Upper lobe of left lung (tissue), 4 donors: ENCODE measurements at regions not wholly inside any gene's neighbourhood (a gene's known extent, or its start where the extent isn't known, plus 50 kb on each side); places are given as distances from the start of the nearest gene placed in this dataset.
"Not testable (repeated sequence)": the region's sequence is repeated elsewhere in the genome, so short reads cannot be mapped to it uniquely, and the experiment has no call there.

Experiments used
- CTCF ChIP-seq, 6 experiments: fragments of 450-650 bp in 4 of 6; fragments of 200-600 bp in 2 of 6; sonication (generic) in 2 of 6; IDR thresholded peaks; one replicate each; pipeline ENCODE4 v1.5.1; 2016 to 2019; ENCODE audit warnings: antibody characterized with exemption in 6 of 6
- EP300 ChIP-seq, 4 donors: sonication (generic); formaldehyde crosslinking; IDR thresholded peaks; one replicate each; pipeline ENCODE4 v1.5.1; 2017; ENCODE audit warnings: antibody characterized with exemption in 4 of 4, control low read depth in 2 of 4
- POLR2A ChIP-seq, 4 donors: fragments of 450-650 bp; IDR thresholded peaks; one replicate each; pipeline ENCODE4 v1.5.1; 2016 to 2017; ENCODE audit warnings: antibody characterized with exemption in 4 of 4, mild to moderate bottlenecking in 2 of 4

GRCh38 chr11:89648232-89648631 is 61.9 kb upstream of the TRIM77 start:
- not testable (repeated sequence) for TF ChIP-seq POLR2A, CTCF, EP300 (IDR thresholded peaks at IDR 0.05)
